ENCODE measurements at regions not wholly inside any gene's neighbourhood (a gene's known extent, or its start where the extent isn't known, plus 50 kb on each side); places are given as distances from the start of the nearest gene placed in this dataset.

DNA sequence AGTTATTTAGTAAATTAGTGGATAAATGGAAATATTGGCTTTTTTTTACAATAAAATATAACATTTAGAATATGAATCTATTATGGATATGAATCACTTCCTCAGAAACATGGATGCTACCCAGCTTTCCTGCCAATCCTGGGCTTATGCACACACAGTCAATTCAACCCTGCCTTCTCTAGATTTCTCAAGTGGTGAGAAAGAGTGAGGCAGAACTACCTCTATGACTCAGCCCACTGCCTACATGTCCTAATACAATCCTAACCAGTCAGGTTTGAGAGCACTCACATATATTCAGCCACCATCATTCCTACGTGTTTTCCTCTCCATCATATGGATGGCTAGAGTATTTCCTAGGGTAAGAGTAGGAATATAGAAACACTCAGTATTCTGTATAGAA is 91.1 kb upstream of the ANKRD50 start:
- TF ChIP-seq POLR2A (IDR thresholded peaks at IDR 0.05): no peak
- no peak for TF ChIP-seq CTCF (IDR thresholded peaks at IDR 0.05)

All from lower leg skin (tissue), 3 donors.